Fibroblast of mammary gland (primary cell): ENCODE measurements at regions not wholly inside any gene's neighbourhood (a gene's known extent, or its start where the extent isn't known, plus 50 kb on each side); places are given as distances from the start of the nearest gene placed in this dataset.

Experiments used
- DNase-seq: peaks from one replicate; pipeline ENCODE4 v3.0.0-alpha.2; 2010; ENCODE audit warnings: low read depth
- H3K4me3 ChIP-seq: 2 replicates; pipeline ENCODE4 v1.5.1; 2011; ENCODE audit warnings: low read depth, mild to moderate bottlenecking, low read length, moderate library complexity; ENCODE audit not compliant: control insufficient read depth
- CTCF ChIP-seq: conservative IDR thresholded peaks from 2 replicates; pipeline ENCODE4 v1.5.1; 2011; ENCODE audit warnings: low read depth, low read length, inconsistent platforms; ENCODE audit not compliant: control insufficient read depth, insufficient read depth

- no peak for DNase-seq
- H3K4me3 ChIP-seq, result no peak overlapping the region
- TF ChIP-seq CTCF, result no peak
These were observed 136.4 kb upstream of the CYP1B1 start for GRCh38 chr2:38212312-38212711.

GRCh38 chr2:38207168-38207567, 131.2 kb upstream of the CYP1B1 start:
- H3K4me3 ChIP-seq, result no peak overlapping the region
- peak; percentile 47 for DNase-seq
- TF ChIP-seq CTCF, result no peak

- no peak for TF ChIP-seq CTCF
- DNase-seq, result no peak
- no peak overlapping the region for H3K4me3 ChIP-seq
These were observed 127.5 kb upstream of the CYP1B1 start for GRCh38 chr2:38203446-38203810.

GRCh38 chr2:38202713-38203445, 126.9 kb upstream of the CYP1B1 start:
- TF ChIP-seq CTCF, result no peak
- DNase-seq, result no peak
- no peak overlapping the region for H3K4me3 ChIP-seq

GRCh38 chr2:38201784-38202183, 125.8 kb upstream of the CYP1B1 start:
- DNase-seq, result peak; percentile 63
- H3K4me3 ChIP-seq, result no peak overlapping the region
- no peak for TF ChIP-seq CTCF

GRCh38 chr2:38200598-38200997, 124.6 kb upstream of the CYP1B1 start:
- TF ChIP-seq CTCF, result no peak
- no peak overlapping the region for H3K4me3 ChIP-seq
- peak; percentile 78 for DNase-seq

GRCh38 chr2:38199127-38199526, 123.2 kb upstream of the CYP1B1 start:
- H3K4me3 ChIP-seq, result no peak overlapping the region
- no peak for TF ChIP-seq CTCF
- DNase-seq, result no peak
